Stimulated activated CD8-positive, alpha-beta memory T cell treated with anti-CD3 and anti-CD28 coated beads, Interleukin-15, amount 100 ng/mL, for 4 hours (primary cell): ENCODE measurements at regions not wholly inside any gene's neighbourhood (a gene's known extent, or its start where the extent isn't known, plus 50 kb on each side); places are given as distances from the start of the nearest gene placed in this dataset.
A peak's percentile ranks its signal among the peaks of the same experiment; 100 is the strongest.
"Not testable (repeated sequence)": the region's sequence is repeated elsewhere in the genome, so short reads cannot be mapped to it uniquely, and the experiment has no call there.

Experiments used
- DNase-seq, 2 donors: peaks; one replicate each; pipeline ENCODE4 v3.0.0-alpha.2; 2020; ENCODE audit warnings: low read depth in 2 of 2

DNA sequence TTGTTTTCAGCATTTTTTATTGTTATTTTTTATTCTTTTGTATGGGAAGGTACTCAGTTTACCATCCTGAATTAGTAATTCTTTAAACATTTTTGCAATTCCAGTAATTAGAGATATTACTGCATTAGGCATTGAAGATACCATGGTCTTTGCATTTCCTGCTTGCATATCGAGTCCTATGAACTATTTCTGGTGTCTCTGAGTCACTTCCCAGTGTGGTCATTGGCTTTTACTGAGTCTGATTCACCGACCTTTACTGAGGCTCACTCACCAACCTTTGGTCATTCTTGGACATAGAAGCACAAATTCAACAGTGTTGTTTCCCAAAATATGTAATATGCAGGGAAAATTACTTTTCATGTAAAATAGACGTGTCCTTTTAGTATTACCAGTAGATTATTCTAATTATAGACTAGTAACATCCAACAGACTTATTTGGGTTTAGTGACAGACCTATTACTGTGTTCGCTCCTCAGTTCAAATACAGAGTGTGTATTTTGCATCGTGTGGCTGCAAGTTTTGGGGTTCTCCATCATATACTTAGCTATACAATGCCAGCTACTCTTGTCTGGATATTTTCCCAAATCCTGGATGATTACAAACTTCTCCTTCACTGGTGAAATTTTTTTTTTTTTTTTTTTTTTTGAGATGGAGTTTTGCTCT lies 180.7 kb upstream of the PRSS1 start:
- no peak for DNase-seq

DNA sequence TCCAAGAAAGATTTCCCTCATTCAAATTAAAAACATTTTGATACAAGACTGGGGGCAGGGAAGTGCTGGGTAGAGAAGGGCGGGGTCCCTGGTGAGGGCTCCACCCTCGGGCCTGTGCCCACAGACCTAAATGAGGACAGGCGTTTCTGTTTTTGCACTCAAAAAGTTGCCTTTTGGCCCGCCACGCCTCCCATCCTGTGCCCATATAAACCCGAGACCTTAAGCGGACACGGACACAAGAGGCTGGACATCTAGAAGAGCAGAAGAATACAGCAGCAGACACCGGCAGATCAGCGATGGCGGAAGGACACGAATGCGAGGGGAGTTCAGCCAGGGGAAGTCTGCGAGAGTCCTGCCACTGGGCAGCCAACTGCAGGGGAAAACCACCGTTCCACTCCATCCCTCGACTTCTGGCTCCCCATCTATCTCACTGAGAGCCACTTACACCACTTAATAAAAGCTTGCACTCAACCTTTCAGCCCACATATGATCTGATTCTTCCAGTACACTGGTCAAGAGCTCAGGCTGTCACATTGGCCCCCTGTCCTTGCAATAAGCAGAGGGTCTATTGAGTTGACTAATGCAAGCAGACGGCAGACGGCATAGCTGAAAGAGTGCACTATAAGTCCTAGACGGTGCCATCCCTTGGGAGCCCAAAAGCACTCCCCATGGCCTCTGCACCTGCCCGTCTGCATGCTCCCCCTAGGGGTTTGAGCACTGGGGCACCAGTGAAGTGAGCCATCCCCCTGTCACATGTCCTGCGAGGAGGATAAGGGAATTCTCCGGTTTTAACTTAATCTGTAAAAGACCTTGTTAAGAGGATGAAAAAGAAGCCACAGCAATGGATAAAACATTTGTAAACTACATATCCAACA lies 181.8 kb upstream of the PRSS1 start:
- no peak for DNase-seq

DNA sequence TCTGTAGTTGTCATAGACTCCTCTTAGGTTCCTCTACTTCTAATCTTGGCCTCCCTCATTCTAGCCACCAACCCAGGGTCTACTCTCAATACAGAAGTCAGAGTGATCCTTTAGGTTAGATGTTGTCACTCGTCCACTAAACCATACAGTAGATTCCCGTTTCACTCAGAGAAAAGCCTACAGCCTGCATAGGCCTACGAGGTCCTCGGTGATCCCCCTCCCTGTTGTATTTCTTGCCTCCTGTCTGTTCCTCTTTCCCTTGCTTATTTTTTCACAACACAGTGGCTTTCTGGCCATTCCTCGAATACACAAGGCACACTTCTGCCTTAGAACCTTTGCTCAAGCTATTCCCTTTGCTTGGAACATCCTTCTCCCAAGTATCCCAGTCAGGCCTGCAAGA lies 183.0 kb upstream of the PRSS1 start:
- no peak for DNase-seq

- DNase-seq: not testable (repeated sequence)
Measured at GRCh38 chr7:142564125-142564524, 185.1 kb upstream of the PRSS1 start.

DNA sequence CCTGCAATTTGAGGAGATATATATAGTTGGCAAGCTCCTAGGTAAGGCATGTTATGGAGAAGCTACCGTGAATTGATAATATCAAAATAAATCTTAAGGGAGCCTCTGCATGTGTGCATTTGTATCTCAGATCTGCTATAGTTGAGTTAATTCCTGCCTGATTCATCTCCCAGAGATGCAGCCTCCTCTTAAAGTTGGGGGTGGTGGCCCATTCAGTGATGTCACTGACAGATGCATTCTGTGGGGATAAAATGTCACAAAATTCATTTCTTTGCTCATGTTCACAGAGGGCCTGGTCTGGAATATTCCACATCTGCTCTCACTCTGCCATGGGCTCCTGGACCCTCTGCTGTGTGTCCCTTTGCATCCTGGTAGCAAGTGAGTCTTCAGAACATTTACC lies 185.8 kb upstream of the PRSS1 start:
- DNase-seq: no peak

DNA sequence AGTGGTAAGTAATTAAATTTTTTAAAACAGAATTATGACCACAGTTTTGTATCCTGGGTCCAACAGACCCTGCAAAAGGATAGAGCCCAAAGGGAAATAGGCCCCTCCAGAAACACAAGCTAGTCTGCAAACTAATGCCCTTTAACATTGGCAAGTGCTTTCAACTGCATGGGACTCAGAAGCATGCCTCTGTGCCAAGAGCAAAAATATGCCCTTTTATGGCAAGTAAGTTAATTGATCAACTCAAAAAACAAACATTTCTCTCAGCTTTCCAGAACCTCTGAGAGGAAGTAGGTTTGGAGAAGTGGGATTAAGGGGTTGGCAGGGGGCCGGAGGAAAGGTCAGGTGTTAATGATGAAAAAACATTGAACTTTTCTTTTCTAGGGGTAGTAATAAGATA lies 186.6 kb upstream of the PRSS1 start:
- DNase-seq: no peak

GRCh38 chr7:142561396-142561795 lies 187.9 kb upstream of the PRSS1 start:
- DNase-seq: not testable (repeated sequence)

- not testable (repeated sequence) for DNase-seq
Measured at GRCh38 chr7:142560770-142561169, 188.5 kb upstream of the PRSS1 start.

DNA sequence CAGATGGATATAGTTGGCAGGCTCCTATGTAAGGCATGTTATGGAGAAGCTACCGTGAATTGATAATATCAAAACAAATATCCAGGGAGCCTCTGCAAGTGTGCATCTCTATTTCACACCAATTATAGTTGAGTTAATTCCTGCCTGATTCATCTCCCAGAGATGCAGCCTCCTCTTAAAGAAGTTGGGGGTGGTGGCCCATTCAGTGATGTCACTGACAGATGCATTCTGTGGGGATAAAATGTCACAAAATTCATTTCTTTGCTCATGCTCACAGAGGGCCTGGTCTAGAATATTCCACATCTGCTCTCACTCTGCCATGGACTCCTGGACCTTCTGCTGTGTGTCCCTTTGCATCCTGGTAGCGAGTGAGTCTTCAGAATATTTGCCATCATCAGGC lies 189.1 kb upstream of the PRSS1 start:
- DNase-seq: no peak

- peak; percentile 10 to 18 for DNase-seq
Measured at GRCh38 chr7:142557971-142558582, 191.2 kb upstream of the PRSS1 start.

- DNase-seq: no peak
Measured at GRCh38 chr7:142556740-142557139, 192.5 kb upstream of the PRSS1 start.

GRCh38 chr7:142554560-142555532 lies 194.4 kb upstream of the PRSS1 start:
- DNase-seq: no peak

GRCh38 chr7:142553216-142553615 lies 196.1 kb upstream of the PRSS1 start:
- no peak for DNase-seq

DNA sequence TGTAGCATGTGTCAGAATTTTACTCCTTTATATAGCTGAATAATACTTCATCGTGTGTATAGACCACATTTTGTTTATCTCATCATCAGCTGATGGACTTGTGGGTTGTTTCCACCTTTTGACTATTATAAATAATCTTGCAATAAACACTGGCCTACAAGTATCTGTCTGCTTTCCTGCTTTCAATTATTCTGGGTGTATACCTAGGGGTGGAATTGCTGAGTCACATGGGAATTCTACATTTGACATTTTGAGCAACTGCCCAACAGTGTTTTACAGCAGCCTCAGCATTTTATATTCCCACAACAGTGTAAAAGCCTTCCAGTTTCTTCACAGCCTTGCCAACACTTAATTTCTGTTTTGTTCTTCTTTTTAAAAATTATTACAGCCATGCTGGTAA lies 200.3 kb upstream of the PRSS1 start:
- DNase-seq: no peak

GRCh38 chr7:142546452-142546851 lies 202.8 kb upstream of the PRSS1 start:
- DNase-seq: no peak

- DNase-seq: no peak
Measured at GRCh38 chr7:142542942-142543341, 206.3 kb upstream of the PRSS1 start.

DNA sequence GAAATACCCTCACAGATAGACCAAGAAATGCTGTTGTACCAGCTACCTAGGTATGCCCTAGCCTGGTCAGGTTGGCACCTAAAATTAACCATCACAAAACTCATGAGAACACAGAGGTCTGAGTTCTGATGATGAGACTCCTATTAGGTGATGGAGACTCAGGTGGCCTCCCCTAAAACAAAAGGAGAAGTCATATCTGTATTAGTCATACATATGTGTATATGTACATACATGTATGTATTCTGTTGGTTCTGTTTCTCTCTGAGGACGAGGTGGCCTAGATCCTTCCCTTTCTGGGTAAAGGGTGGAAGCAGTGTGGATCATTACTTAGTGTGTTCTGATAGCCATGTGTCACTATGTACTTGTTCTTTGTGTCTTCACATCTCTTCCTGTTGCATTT lies 207.2 kb upstream of the PRSS1 start:
- no peak for DNase-seq

DNA sequence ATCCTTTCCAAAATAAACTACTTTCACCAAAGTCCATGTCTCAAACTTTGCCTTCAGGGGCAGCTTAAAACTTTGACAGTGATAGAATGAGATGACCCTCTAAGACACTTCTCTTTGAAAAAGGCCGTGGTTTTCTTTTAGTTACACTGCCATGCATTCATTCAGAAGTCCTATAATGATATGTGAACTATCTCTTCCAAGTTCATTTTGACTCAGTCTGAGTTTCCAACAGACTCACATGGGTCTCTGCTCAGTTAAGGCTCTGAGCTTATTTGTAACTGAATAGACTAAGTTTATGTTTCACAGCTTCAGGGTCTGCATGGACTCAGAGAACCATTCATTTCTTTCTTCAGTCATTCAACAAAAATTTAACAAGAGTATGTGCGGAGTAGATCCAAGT lies 208.9 kb upstream of the PRSS1 start:
- no peak for DNase-seq

- no peak for DNase-seq
Measured at GRCh38 chr7:142539901-142540300, 209.4 kb upstream of the PRSS1 start.

- no peak for DNase-seq
Measured at GRCh38 chr7:142537760-142538159, 211.5 kb upstream of the PRSS1 start.

DNA sequence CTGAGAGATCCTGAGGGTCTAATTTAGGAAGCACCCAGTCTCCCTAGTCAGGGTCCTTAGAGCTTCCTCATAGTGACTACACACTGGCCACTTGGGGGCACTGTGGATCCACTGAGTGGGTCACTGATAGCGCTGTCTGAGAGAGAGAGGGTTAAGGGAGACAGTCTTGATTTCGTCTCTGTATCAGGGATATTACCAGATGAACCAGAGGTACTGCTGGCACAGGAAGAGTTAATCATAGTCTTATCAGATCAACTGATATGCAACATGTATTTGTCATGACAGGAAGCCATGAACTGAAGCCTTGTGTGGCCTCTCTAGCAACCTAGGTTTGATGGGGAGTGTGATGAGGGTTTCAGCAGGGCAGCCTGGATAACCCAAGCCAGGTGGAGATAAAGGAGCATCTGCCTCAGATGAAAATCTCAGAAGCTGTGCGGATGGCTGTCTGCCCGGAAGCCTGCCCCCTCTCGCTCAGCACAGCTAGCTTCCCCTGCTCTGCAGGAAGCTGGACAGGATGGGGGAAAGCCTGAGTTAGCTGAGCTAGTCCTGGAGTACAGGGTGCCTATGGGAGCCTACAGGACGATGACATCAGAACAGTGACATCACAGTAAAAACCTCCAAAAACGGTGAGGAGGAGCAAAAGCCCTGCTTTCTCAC lies 214.0 kb upstream of the PRSS1 start:
- peak; percentile 12 to 45 for DNase-seq
